Mammary epithelial cell (primary cell): ENCODE measurements at regions not wholly inside any gene's neighbourhood (a gene's known extent, or its start where the extent isn't known, plus 50 kb on each side); places are given as distances from the start of the nearest gene placed in this dataset.

Experiments
- CTCF ChIP-seq, 2 donors: IDR thresholded peaks in 1 of 2; conservative IDR thresholded peaks in 1 of 2; 2 replicates each; pipeline ENCODE4 v1.5.1; 2011 to 2012; ENCODE audit warnings: inconsistent platforms in 2 of 2, low read length in 2 of 2, mild to moderate bottlenecking in 2 of 2, control low read depth in 1 of 2, low read depth in 1 of 2; ENCODE audit not compliant: insufficient read depth in 1 of 2; ENCODE audit errors: extremely low read depth in 1 of 2
- EZH2 ChIP-seq: IDR thresholded peaks from 2 replicates; pipeline ENCODE4 v1.6.1; 2012; ENCODE audit warnings: low read length, inconsistent platforms, borderline replicate concordance

GRCh38 chr3:118635711-118636110 lies 398.9 kb downstream of the IGSF11 start:
- TF ChIP-seq CTCF (conservative IDR thresholded peaks at IDR 0.05 in 1 of 2, IDR thresholded peaks at IDR 0.05 in 1 of 2; ENCODE audit: extremely low read depth in 1 of 2, insufficient read depth in 1 of 2, low read depth in 1 of 2, low read length in 2 of 2) (no peak), EZH2 (no peak)
